SK-N-SH (cell line): ENCODE measurements at regions not wholly inside any gene's neighbourhood (a gene's known extent, or its start where the extent isn't known, plus 50 kb on each side); places are given as distances from the start of the nearest gene placed in this dataset.

Experiments
- CTCF ChIA-PET: fragments of 300-600, 350-600 bp; formaldehyde crosslinking; extraction: SDS; loops from one replicate; lab custom pipeline; 2021; lab: Yijun Ruan, JAX
- POLR2A ChIA-PET: fragments of 350-600 bp; sonication (Branson Sonifier 250); formaldehyde crosslinking; extraction: SDS; loops from one replicate; lab custom pipeline; 2020; ENCODE audit warnings: antibody characterized with exemption, inconsistent platforms; lab: Yijun Ruan, JAX
- DNase-seq: peaks from one replicate; pipeline ENCODE4 v3.0.0; 2012
- H2AFZ ChIP-seq: fragments of 200-600 bp; sonication (generic); 2 replicates; pipeline ENCODE4 v1.8.1; 2016; ENCODE audit warnings: antibody characterized with exemption, mild to moderate bottlenecking, low read depth
- H3F3A ChIP-seq: fragments of 200-600 bp; sonication (generic); replicated peaks from 2 replicates; pipeline ENCODE3; 2016; ENCODE audit warnings: antibody characterized with exemption, mild to moderate bottlenecking; ENCODE audit not compliant: insufficient read depth
- H3K27ac ChIP-seq, 2 experiments: fragments of 200-500 bp in 1 of 2; fragments of 200-600 bp in 1 of 2; sonication (Bioruptor generic) in 1 of 2; sonication (generic), shearing (Covaris generic) in 1 of 2; 2 replicates each; pipeline versions ENCODE4 v1.5.1 to v1.6.1; 2014 to 2016; ENCODE audit warnings: low read depth in 2 of 2, inconsistent platforms in 1 of 2, low read length in 1 of 2, mild to moderate bottlenecking in 1 of 2, mixed read lengths in 1 of 2
- H3K27me3 ChIP-seq: fragments of 200-600 bp; sonication (generic), shearing (Covaris generic); 2 replicates; pipeline ENCODE4 v1.6.1; 2016; ENCODE audit warnings: mixed run types; ENCODE audit not compliant: insufficient read depth
- H3K36me3 ChIP-seq, 2 experiments: fragments of 200-500 bp in 1 of 2; fragments of 200-600 bp in 1 of 2; sonication (Bioruptor generic) in 1 of 2; sonication (generic) in 1 of 2; replicated peaks in 1 of 2; 2 replicates each; pipeline versions ENCODE3 to v1.5.1; 2014 to 2016; ENCODE audit warnings: low read length in 1 of 2, mild to moderate bottlenecking in 1 of 2; ENCODE audit not compliant: insufficient read depth in 2 of 2, control insufficient read depth in 1 of 2
- H3K4me1 ChIP-seq, 2 experiments: fragments of 200-500 bp in 1 of 2; fragments of 200-600 bp in 1 of 2; sonication (Bioruptor generic) in 1 of 2; sonication (generic), shearing (Covaris generic) in 1 of 2; 2 replicates each; pipeline versions ENCODE4 v1.5.1 to v1.6.1; 2014 to 2016; ENCODE audit warnings: low read depth in 1 of 2, low read length in 1 of 2, mixed run types in 1 of 2; ENCODE audit not compliant: insufficient read depth in 2 of 2, control insufficient read depth in 1 of 2
- H3K4me2 ChIP-seq: fragments of 200-600 bp; sonication (generic), shearing (Covaris generic); 2 replicates; pipeline ENCODE4 v1.6.1; 2017; ENCODE audit warnings: mixed run types
- H3K4me3 ChIP-seq, 2 experiments: fragments of 200-500 bp in 1 of 2; fragments of 200-600 bp in 1 of 2; sonication (Bioruptor generic) in 1 of 2; sonication (generic), shearing (Covaris generic) in 1 of 2; 2 replicates each; pipeline versions ENCODE4 v1.5.1 to v1.8.1; 2014 to 2016; ENCODE audit warnings: low read depth in 2 of 2, inconsistent platforms in 1 of 2, low read length in 1 of 2, mild to moderate bottlenecking in 1 of 2, mixed read lengths in 1 of 2, moderate library complexity in 1 of 2
- H3K79me2 ChIP-seq: fragments of 200-600 bp; sonication (generic); 2 replicates; pipeline ENCODE4 v1.8.1; 2017; ENCODE audit warnings: mild to moderate bottlenecking; ENCODE audit not compliant: insufficient read depth
- H3K9ac ChIP-seq: fragments of 200-600 bp; sonication (generic); 2 replicates; pipeline ENCODE4 v1.6.1; 2017; ENCODE audit warnings: mixed run types
- H3K9me2 ChIP-seq: fragments of 200-600 bp; sonication (generic); 2 replicates; pipeline ENCODE4 v1.6.1; 2017; ENCODE audit warnings: mixed run types
- H3K9me3 ChIP-seq: fragments of 200-600 bp; sonication (generic); 2 replicates; pipeline ENCODE4 v1.6.1; 2017; ENCODE audit warnings: mixed run types, mild to moderate bottlenecking, moderate library complexity
- H4K20me1 ChIP-seq: fragments of 200-600 bp; sonication (generic); 2 replicates; pipeline ENCODE4 v1.6.1; 2017; ENCODE audit warnings: mild to moderate bottlenecking, mixed run types; ENCODE audit not compliant: insufficient read depth
- ELF1 ChIP-seq: IDR thresholded peaks from 2 replicates; pipeline ENCODE4 v1.4.0; 2012
- EP300 ChIP-seq, 2 experiments: IDR thresholded peaks; 2 replicates each; pipeline versions ENCODE4 v1.4.0 to v1.6.1; 2012; ENCODE audit warnings: borderline replicate concordance in 1 of 2, low read depth in 1 of 2, low read length in 1 of 2
- FOSL2 ChIP-seq: IDR thresholded peaks from 2 replicates; pipeline ENCODE4 v1.4.0; 2012; ENCODE audit warnings: low read depth, mild to moderate bottlenecking, moderate library complexity, borderline replicate concordance
- GATA2 ChIP-seq: sonication (generic); formaldehyde crosslinking; IDR thresholded peaks from 2 replicates; pipeline ENCODE4 v1.5.0; 2020; ENCODE audit warnings: mild to moderate bottlenecking, missing genetic modification reagents
- MEF2A ChIP-seq: IDR thresholded peaks from 2 replicates; pipeline ENCODE4 v1.4.0; 2012; ENCODE audit warnings: low read depth, borderline replicate concordance
- NFIC ChIP-seq: IDR thresholded peaks from 2 replicates; pipeline ENCODE4 v1.4.0; 2012; ENCODE audit warnings: borderline replicate concordance
- POLR2AphosphoS5 ChIP-seq: IDR thresholded peaks from 2 replicates; pipeline ENCODE4 v1.6.1; 2012; ENCODE audit warnings: low read depth, low read length
- RFX5 ChIP-seq: IDR thresholded peaks from 2 replicates; pipeline ENCODE4 v1.6.1; 2012; ENCODE audit warnings: mild to moderate bottlenecking, improper control_type of control experiment, low read length
- TAF1 ChIP-seq: IDR thresholded peaks from 2 replicates; pipeline ENCODE4 v1.6.1; 2012; ENCODE audit warnings: low read depth, mild to moderate bottlenecking, low read length, moderate library complexity, borderline replicate concordance
- TCF12 ChIP-seq: IDR thresholded peaks from 2 replicates; pipeline ENCODE4 v1.4.0; 2012
- TEAD4 ChIP-seq: IDR thresholded peaks from 2 replicates; pipeline ENCODE4 v1.4.0; 2012; ENCODE audit warnings: mild to moderate bottlenecking, borderline replicate concordance; ENCODE audit not compliant: insufficient read depth
- YY1 ChIP-seq: IDR thresholded peaks from 2 replicates; pipeline ENCODE4 v1.4.0; 2012; ENCODE audit warnings: low read depth, mild to moderate bottlenecking
- WGBS: methylation state at CpG from one replicate; pipeline ENCODE4 v1.1.6; 2017; ENCODE audit warnings: low lambda C conversion rate; 5-methylcytosine and 5-hydroxymethylcytosine counted together
- TF ChIP-seq, protein P1 (sequence below): fragments of 200-600 bp; sonication (generic); IDR thresholded peaks from 2 replicates; pipeline ENCODE4 v1.6.1; 2017; ENCODE audit warnings: antibody characterized with exemption, mild to moderate bottlenecking, moderate library complexity
- TF ChIP-seq, protein P2 (sequence below): IDR thresholded peaks from 2 replicates; pipeline ENCODE4; 2012
- TF ChIP-seq, protein P3 (sequence below): IDR thresholded peaks from 2 replicates; pipeline ENCODE4 v1.4.0; 2012; ENCODE audit warnings: low read depth
- TF ChIP-seq, protein P4 (sequence below): IDR thresholded peaks from 2 replicates; pipeline ENCODE4 v1.4.0; 2012; ENCODE audit warnings: low read depth, borderline replicate concordance
- TF ChIP-seq, protein P5 (sequence below): IDR thresholded peaks from 2 replicates; pipeline ENCODE4 v1.4.0; 2012; ENCODE audit warnings: low read depth, borderline replicate concordance

DNA sequence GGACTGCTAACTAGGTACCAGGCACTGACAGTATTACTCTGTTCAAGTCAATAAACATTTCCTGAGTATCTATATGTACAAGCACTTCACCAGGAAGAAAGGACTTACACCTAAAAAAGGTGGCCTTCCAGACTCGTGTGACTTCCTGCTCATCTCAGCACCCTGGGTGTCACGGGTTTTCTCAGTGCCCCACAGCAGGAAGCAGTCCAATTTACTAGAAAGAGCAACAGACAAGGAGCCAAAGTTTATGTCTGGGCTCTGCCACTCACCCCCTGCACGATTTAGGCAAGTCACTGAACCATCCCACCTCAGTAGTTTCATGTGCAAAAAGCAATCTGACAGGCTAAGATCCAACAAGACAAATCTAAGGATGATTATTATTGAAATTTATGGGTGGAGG, 92.4 kb downstream of the TMEM215 start:
- H3K4me2 ChIP-seq, result no peak overlapping the region
- H3K4me3 ChIP-seq, result no peak overlapping the region
- CTCF ChIA-PET, result no interaction called here
- no peak overlapping the region for H2AFZ ChIP-seq
- H3F3A ChIP-seq, result no peaks in the 10 kb centered on the region
- no peaks in the 10 kb centered on the region for H3K79me2 ChIP-seq
- no peak overlapping the region for H3K9ac ChIP-seq
- no peaks in the 10 kb centered on the region for H3K36me3 ChIP-seq
- H3K9me2 ChIP-seq, result no peaks in the 10 kb centered on the region
- no peaks in the 10 kb centered on the region for H3K27me3 ChIP-seq
- no peaks in the 10 kb centered on the region; a peak in 1 of 4 replicates for H3K4me1 ChIP-seq
- no peak for DNase-seq
- TF ChIP-seq TEAD4, result no peak
- TF ChIP-seq, protein P1, sequence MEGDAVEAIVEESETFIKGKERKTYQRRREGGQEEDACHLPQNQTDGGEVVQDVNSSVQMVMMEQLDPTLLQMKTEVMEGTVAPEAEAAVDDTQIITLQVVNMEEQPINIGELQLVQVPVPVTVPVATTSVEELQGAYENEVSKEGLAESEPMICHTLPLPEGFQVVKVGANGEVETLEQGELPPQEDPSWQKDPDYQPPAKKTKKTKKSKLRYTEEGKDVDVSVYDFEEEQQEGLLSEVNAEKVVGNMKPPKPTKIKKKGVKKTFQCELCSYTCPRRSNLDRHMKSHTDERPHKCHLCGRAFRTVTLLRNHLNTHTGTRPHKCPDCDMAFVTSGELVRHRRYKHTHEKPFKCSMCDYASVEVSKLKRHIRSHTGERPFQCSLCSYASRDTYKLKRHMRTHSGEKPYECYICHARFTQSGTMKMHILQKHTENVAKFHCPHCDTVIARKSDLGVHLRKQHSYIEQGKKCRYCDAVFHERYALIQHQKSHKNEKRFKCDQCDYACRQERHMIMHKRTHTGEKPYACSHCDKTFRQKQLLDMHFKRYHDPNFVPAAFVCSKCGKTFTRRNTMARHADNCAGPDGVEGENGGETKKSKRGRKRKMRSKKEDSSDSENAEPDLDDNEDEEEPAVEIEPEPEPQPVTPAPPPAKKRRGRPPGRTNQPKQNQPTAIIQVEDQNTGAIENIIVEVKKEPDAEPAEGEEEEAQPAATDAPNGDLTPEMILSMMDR, result no peak
- TF ChIP-seq, protein P2, sequence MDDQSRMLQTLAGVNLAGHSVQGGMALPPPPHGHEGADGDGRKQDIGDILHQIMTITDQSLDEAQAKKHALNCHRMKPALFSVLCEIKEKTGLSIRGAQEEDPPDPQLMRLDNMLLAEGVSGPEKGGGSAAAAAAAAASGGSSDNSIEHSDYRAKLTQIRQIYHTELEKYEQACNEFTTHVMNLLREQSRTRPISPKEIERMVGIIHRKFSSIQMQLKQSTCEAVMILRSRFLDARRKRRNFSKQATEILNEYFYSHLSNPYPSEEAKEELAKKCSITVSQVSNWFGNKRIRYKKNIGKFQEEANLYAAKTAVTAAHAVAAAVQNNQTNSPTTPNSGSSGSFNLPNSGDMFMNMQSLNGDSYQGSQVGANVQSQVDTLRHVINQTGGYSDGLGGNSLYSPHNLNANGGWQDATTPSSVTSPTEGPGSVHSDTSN, result no peak
- TF ChIP-seq, all 33 proteins: peak for 0
- POLR2A ChIA-PET, result no interaction called here
- WGBS, result 33% methylated on average over 3 of the region's 3 CpGs
- Histone ChIP-seq H3K9me3 (no peaks in the 10 kb centered on the region), H4K20me1 (no peaks in the 10 kb centered on the region), H3K27ac (no peak overlapping the region)

DNA sequence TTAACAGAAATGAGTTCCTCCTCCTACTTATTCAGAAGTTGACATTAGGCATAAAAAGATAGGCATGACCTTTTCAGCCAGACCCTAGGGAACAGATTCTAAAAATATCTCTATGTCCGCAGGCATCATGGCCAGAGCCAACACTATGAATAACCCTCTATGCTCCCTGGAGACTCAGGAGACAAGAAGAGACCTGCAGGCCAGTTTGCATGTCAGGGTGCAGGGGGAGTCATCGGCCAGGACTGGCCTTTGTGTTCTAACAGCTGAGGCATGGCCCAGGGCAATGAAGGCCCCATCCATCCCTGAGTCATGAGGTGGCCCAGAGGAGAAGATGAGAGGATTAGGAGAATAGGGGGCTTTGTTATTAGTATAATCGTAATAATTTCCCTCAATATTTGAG, 93.8 kb downstream of the TMEM215 start:
- Histone ChIP-seq H3K9me3 (no peaks in the 10 kb centered on the region), H3K36me3 (no peaks in the 10 kb centered on the region), H3K9ac (no peak overlapping the region), H3K27ac (no peak overlapping the region), H3K4me3 (no peak overlapping the region), H3K4me1 (no peaks in the 10 kb centered on the region; a peak in 1 of 4 replicates), H3K4me2 (no peak overlapping the region), H3K27me3 (no peaks in the 10 kb centered on the region), H2AFZ (no peak overlapping the region), H4K20me1 (no peaks in the 10 kb centered on the region), H3K79me2 (no peaks in the 10 kb centered on the region), H3F3A (no peaks in the 10 kb centered on the region), H3K9me2 (no peaks in the 10 kb centered on the region)
- WGBS, result 41% methylated on average over 3 of the region's 3 CpGs
- POLR2A ChIA-PET, result no interaction called here
- CTCF ChIA-PET, result no interaction called here
- no peak for DNase-seq
- no peak for TF ChIP-seq RFX5
- no peak for TF ChIP-seq FOSL2
- TF ChIP-seq, protein P3, sequence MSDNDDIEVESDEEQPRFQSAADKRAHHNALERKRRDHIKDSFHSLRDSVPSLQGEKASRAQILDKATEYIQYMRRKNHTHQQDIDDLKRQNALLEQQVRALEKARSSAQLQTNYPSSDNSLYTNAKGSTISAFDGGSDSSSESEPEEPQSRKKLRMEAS, result no peak
- no peak for TF ChIP-seq YY1
- TF ChIP-seq, protein P4, sequence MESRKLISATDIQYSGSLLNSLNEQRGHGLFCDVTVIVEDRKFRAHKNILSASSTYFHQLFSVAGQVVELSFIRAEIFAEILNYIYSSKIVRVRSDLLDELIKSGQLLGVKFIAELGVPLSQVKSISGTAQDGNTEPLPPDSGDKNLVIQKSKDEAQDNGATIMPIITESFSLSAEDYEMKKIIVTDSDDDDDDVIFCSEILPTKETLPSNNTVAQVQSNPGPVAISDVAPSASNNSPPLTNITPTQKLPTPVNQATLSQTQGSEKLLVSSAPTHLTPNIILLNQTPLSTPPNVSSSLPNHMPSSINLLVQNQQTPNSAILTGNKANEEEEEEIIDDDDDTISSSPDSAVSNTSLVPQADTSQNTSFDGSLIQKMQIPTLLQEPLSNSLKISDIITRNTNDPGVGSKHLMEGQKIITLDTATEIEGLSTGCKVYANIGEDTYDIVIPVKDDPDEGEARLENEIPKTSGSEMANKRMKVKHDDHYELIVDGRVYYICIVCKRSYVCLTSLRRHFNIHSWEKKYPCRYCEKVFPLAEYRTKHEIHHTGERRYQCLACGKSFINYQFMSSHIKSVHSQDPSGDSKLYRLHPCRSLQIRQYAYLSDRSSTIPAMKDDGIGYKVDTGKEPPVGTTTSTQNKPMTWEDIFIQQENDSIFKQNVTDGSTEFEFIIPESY, result no peak
- no peak for TF ChIP-seq MEF2A
- no peak for TF ChIP-seq TCF12
- no peak for TF ChIP-seq TAF1
- TF ChIP-seq ELF1, result no peak
- no peak for TF ChIP-seq EP300 (IDR thresholded peaks at IDR 0.05; ENCODE audit: borderline replicate concordance in 1 of 2, low read depth in 1 of 2, low read length in 1 of 2)
- no peak for TF ChIP-seq GATA2 (CRISPR knock-in tag)
- TF ChIP-seq POLR2AphosphoS5, result no peak
- TF ChIP-seq, protein P5, sequence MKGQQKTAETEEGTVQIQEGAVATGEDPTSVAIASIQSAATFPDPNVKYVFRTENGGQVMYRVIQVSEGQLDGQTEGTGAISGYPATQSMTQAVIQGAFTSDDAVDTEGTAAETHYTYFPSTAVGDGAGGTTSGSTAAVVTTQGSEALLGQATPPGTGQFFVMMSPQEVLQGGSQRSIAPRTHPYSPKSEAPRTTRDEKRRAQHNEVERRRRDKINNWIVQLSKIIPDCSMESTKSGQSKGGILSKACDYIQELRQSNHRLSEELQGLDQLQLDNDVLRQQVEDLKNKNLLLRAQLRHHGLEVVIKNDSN, result no peak
- TF ChIP-seq, protein P1, result no peak
- no peak for TF ChIP-seq NFIC
